HG02840 (cell line): ENCODE measurements at regions not wholly inside any gene's neighbourhood (a gene's known extent, or its start where the extent isn't known, plus 50 kb on each side); places are given as distances from the start of the nearest gene placed in this dataset.
"Not testable (repeated sequence)": the region's sequence is repeated elsewhere in the genome, so short reads cannot be mapped to it uniquely, and the experiment has no call there.

Source experiments
- ATAC-seq: cut with Tn5 transposase; IDR thresholded peaks from one replicate; pipeline ENCODE4 v1.9.1; 2021; ENCODE audit warnings: mild to moderate bottlenecking, moderate library complexity, moderate number of reproducible peaks; ENCODE audit not compliant: unreplicated experiment, low FRiP score

GRCh38 chr6:165178056-165178455, 131.3 kb downstream of the C6orf118 start:
- no peak for ATAC-seq

GRCh38 chr6:165173484-165173883, 135.9 kb downstream of the C6orf118 start:
- no peak for ATAC-seq

GRCh38 chr6:165167861-165168260, 141.5 kb downstream of the C6orf118 start:
- ATAC-seq, result no peak

GRCh38 chr6:165167311-165167710, 142.1 kb downstream of the C6orf118 start:
- ATAC-seq, result no peak

GRCh38 chr6:165163519-165163918, 145.9 kb downstream of the C6orf118 start:
- no peak for ATAC-seq

GRCh38 chr6:165159460-165159859, 149.9 kb downstream of the C6orf118 start:
- ATAC-seq, result no peak

- no peak for ATAC-seq
These were observed 162.9 kb downstream of the C6orf118 start for GRCh38 chr6:165146456-165146855.

- ATAC-seq, result no peak
These were observed 173.5 kb downstream of the C6orf118 start for GRCh38 chr6:165135889-165136288.

- no peak for ATAC-seq
These were observed 180.3 kb downstream of the C6orf118 start for GRCh38 chr6:165129086-165129485.

- not testable (repeated sequence) for ATAC-seq
These were observed 181.7 kb downstream of the C6orf118 start for GRCh38 chr6:165127743-165128142.

GRCh38 chr6:165124681-165125080, 184.7 kb downstream of the C6orf118 start:
- not testable (repeated sequence) for ATAC-seq

- no peak for ATAC-seq
These were observed 190.0 kb downstream of the C6orf118 start for GRCh38 chr6:165119231-165120020.

GRCh38 chr6:165118736-165119135, 190.7 kb downstream of the C6orf118 start:
- no peak for ATAC-seq

- ATAC-seq, result no peak
These were observed 191.6 kb downstream of the C6orf118 start for GRCh38 chr6:165117806-165118205.

- no peak for ATAC-seq
These were observed 192.3 kb downstream of the C6orf118 start for GRCh38 chr6:165117121-165117520.

- no peak for ATAC-seq
These were observed 198.5 kb downstream of the C6orf118 start for GRCh38 chr6:165110860-165111259.

- no peak for ATAC-seq
These were observed 200.4 kb downstream of the C6orf118 start for GRCh38 chr6:165109011-165109410.

- no peak for ATAC-seq
These were observed 203.1 kb downstream of the C6orf118 start for GRCh38 chr6:165106261-165106660.

- ATAC-seq, result no peak
These were observed 211.2 kb downstream of the C6orf118 start for GRCh38 chr6:165098165-165098564.

- no peak for ATAC-seq
These were observed 212.5 kb downstream of the C6orf118 start for GRCh38 chr6:165096868-165097267.

- ATAC-seq, result no peak
These were observed 213.2 kb downstream of the C6orf118 start for GRCh38 chr6:165096209-165096608.

GRCh38 chr6:165092881-165093595, 216.4 kb downstream of the C6orf118 start:
- ATAC-seq, result no peak
